NCI-H345 (cell line): ENCODE measurements at regions not wholly inside any gene's neighbourhood (a gene's known extent, or its start where the extent isn't known, plus 50 kb on each side); places are given as distances from the start of the nearest gene placed in this dataset.

Source experiments
- DNase-seq: peaks from one replicate; lab custom pipeline; 2025; lab: John Stamatoyannopoulos, UW

DNA sequence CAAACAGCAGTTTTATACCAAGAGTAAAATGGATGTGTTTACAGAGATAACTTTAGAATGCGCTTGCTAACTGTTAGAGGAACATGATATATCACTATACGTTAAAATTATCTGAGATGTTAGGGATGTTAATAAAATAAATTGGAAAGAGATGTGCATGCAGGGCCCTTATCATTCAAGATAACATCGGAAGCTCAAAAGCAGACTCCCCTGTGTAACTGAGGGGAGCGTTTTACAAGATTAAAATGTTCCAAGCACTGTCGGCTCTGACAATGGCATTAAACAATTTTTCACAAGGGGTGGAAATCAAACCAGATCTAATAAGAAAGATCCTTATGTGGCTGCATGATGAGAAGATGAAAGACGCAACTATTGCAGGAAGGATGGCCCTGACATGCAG, 53.3 kb upstream of the DCC start:
- DNase-seq: no peak

DNA sequence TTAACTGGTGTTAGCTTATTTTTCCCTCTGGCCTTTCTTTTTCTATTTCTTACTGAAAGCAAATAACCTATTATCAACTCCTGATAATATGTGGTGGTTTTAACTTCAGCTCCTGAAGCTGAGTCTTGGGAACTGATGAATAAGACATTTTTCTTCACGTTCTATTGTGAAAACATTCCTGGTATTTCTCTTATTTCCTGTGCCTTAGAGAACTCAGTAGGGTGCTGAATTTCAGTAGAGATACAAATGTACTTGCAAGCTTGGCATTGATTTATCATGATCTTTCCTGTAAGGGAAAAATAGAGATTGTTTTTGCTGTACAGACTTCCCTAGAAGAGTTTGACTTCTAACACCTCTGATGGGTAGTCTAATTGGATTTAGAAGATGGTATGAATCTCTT, 52.8 kb upstream of the DCC start:
- no peak for DNase-seq

DNA sequence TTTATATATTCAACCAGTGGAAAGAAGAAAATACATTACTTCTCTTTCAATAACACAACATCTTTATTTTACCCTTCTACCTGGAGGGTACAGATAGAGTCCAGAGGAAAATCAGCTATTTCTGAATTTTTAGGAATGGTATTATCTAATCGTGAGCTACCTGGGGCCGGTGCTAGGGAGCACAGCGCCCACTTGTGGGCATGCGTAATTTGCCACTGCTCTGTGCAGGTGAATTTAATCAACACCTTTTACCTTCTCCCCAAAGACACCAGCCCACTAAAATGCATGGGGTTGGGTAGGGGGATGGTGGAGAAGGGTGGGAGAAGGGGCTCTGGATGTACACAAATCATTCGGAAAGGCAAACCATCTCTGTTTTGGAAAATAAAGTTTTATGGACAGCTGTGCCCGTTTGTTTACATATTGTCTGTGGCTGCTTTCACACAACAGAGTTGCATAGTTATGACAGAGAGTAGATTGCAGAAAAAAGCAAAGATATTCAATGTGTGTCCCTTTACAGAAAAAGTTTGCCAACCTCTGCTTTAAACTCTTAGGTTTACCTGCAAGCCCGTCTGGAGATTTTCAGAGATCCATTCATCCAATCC, 51.5 kb upstream of the DCC start:
- DNase-seq: peak; percentile 8

DNA sequence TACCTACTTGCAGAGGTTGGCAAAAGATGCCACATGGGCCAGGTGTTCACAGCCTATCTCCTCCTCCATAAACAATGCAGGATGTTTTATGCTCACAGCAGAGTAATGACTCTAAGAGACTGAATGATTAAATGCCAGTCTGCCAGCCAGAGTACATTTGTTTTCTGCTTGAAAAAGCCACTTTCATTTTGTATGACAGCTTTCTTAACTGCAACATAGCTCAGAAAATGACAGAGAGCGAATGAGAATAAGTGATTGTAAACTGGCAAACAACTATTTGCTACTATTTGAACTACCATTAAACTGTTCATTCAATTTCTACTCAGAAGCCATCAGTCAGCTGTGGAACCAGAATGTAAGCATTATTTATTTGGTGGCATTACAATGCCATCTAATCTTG, 50.6 kb upstream of the DCC start:
- no peak for DNase-seq
